Transverse colon (tissue), 4 donors: ENCODE measurements at regions not wholly inside any gene's neighbourhood (a gene's known extent, or its start where the extent isn't known, plus 50 kb on each side); places are given as distances from the start of the nearest gene placed in this dataset.

ENCODE experiments used
- DNase-seq: peaks from one replicate; pipeline ENCODE4 v3.0.0-alpha.2; 2019
- H3K27ac ChIP-seq, 4 donors: fragments of 200-600 bp; sonication (generic); 2 replicates each; pipeline ENCODE4 v1.5.1; 2016 to 2018; ENCODE audit warnings: inconsistent platforms in 4 of 4
- H3K27me3 ChIP-seq: fragments of 200-600 bp; sonication (generic); 2 replicates; pipeline ENCODE4 v1.5.1; 2017; ENCODE audit warnings: inconsistent platforms
- H3K36me3 ChIP-seq, 4 donors: fragments of 200-600 bp; sonication (generic); 2 replicates each; pipeline ENCODE4 v1.5.1; 2017 to 2019; ENCODE audit warnings: inconsistent platforms in 4 of 4
- H3K4me1 ChIP-seq, 4 donors: fragments of 200-600 bp; sonication (generic); 2 replicates each; pipeline ENCODE4 v1.5.1; 2017 to 2020; ENCODE audit warnings: inconsistent platforms in 4 of 4
- H3K4me3 ChIP-seq, 4 donors: fragments of 200-600 bp; sonication (generic); 1 replicate in 1 of 4; 2 replicates in 3 of 4; pipeline versions ENCODE4 v1.5.1 to v1.6.1; 2017 to 2019; ENCODE audit warnings: inconsistent platforms in 4 of 4
- H3K9me3 ChIP-seq, 2 donors: fragments of 200-600 bp; sonication (generic); 2 replicates each; pipeline ENCODE4 v1.5.1; 2017 to 2019; ENCODE audit warnings: inconsistent platforms in 2 of 2
- EP300 ChIP-seq: sonication (generic); formaldehyde crosslinking; IDR thresholded peaks from one replicate; pipeline ENCODE4 v1.6.1; 2017; ENCODE audit warnings: antibody characterized with exemption, low read depth
- POLR2A ChIP-seq: fragments of 450-650 bp; IDR thresholded peaks from one replicate; pipeline ENCODE4 v1.6.1; 2016; ENCODE audit warnings: antibody characterized with exemption, mild to moderate bottlenecking, moderate library complexity
- POLR2AphosphoS5 ChIP-seq, 3 donors: sonication (generic); formaldehyde crosslinking; IDR thresholded peaks; one replicate each; pipeline ENCODE4 v1.6.1; 2016; ENCODE audit warnings: antibody characterized with exemption in 3 of 3
- WGBS, 2 donors: methylation state at CpG; one replicate each; pipeline ENCODE4 v1.1.5; 2018; ENCODE audit warnings: low coverage in 1 of 2; 5-methylcytosine and 5-hydroxymethylcytosine counted together
- in situ Hi-C, 4 donors: fragments of 200-750 bp; cut with MboI; loops; one replicate each; pipeline versions ENCODE4 v1.15.0 to v1.15.1; 2017; ENCODE audit warnings: low sequenced_read_pairs in 3 of 4, low pct_ligation_motif_present in 1 of 4, low pct_unique_long_range_greater_than_20kb in 1 of 4
- intact Hi-C: fragments of 100-400 bp; cut with DNase I; formaldehyde crosslinking; loops from one replicate; pipeline ENCODE4 v1.15.1; 2023; ENCODE audit warnings: low total_unique reads
- TF ChIP-seq, protein P1 (sequence below), 5 experiments: fragments of 200-600 bp in 3 of 5; fragments of 450-650 bp in 2 of 5; sonication (generic) in 3 of 5; IDR thresholded peaks; 1 replicate in 2 of 5; 2 replicates in 3 of 5; pipeline ENCODE4 v1.5.1; 2016 to 2017; ENCODE audit warnings: antibody characterized with exemption in 5 of 5, inconsistent platforms in 3 of 5, mild to moderate bottlenecking in 2 of 5, moderate library complexity in 1 of 5

DNA sequence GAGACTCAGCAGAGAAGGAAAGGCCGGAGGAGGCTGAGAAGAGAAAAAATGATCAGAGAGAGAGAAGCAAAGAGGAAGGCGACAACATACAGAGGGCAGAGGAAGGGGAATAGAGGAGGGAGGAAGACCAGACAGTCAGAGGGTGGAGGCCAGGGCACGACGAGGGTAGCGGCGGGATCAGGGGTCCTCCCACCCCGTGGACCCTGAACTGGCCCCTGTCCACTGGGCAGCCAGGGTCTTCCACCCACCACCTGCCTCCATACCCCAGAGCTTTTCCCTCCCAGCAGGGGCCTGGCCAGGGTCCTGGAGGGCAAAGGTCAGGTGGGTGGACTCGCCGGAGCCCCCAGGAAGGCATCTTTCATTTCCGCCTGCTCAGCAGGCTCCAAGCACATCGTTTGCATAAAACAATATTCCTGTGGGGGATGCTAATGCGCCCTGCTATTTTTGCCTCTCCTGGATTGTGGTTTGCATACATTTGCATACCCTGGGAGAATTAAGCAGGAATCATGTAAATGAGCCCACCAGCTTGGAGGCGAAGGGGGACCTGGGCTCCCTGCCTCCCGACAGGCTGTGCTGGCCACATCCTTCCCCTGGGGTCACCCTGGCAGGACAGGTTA is 394.1 kb downstream of the MN1 start:
- H3K4me1 ChIP-seq = no peaks in the 10 kb centered on the region
- no peaks in the 10 kb centered on the region for H3K36me3 ChIP-seq
- H3K27ac ChIP-seq = no peak overlapping the region
- no peak for DNase-seq
- no peaks in the 10 kb centered on the region for H3K27me3 ChIP-seq
- intact Hi-C loops = no loop called here
- in situ Hi-C loops = loop anchor here in 2 of 4 donors (25.0 kb wide), 1 partner anchor 405 kb away; the partner anchor contains the start of gene MN1 (in 2 of the 2)
- no peak for TF ChIP-seq EP300
- no peak for TF ChIP-seq POLR2A
- WGBS, 2 donors = 50 to 69% methylated on average over 4 to 14 of the region's 14 CpGs
- no peak overlapping the region for H3K4me3 ChIP-seq
- no peaks in the 10 kb centered on the region for H3K9me3 ChIP-seq

DNA sequence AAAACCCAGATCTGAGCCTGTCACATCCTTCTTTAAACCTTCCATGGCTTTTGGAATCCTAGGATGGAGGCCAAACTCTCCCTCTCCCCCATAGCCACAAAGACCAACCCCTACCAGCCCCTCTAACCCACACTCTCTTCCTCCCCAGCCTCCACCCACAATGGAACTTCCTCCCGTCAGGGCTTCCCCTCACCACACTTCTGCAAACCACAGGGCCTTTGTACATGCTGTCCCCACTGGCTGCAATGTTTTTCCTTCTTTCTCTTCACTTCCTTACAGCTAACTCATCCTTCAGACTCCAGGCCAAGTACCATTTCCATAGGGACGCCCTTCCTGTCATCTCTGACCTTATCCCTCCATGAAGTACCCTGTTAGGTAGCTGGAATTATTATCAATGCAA is 393.5 kb downstream of the MN1 start:
- Histone ChIP-seq H3K27ac (no peak overlapping the region), H3K36me3 (no peaks in the 10 kb centered on the region), H3K9me3 (no peaks in the 10 kb centered on the region), H3K4me3 (no peak overlapping the region), H3K27me3 (no peaks in the 10 kb centered on the region), H3K4me1 (no peaks in the 10 kb centered on the region)
- no peak for DNase-seq
- in situ Hi-C loops = loop anchor here in 2 of 4 donors (25.0 kb wide), 1 partner anchor 404 kb away; the partner anchor contains the start of gene MN1 (in 2 of the 2)
- intact Hi-C loops = no loop called here
- 67 to 68% methylated on average over 1 to 2 of the region's 2 CpGs for WGBS, 2 donors
- TF ChIP-seq, protein P1, sequence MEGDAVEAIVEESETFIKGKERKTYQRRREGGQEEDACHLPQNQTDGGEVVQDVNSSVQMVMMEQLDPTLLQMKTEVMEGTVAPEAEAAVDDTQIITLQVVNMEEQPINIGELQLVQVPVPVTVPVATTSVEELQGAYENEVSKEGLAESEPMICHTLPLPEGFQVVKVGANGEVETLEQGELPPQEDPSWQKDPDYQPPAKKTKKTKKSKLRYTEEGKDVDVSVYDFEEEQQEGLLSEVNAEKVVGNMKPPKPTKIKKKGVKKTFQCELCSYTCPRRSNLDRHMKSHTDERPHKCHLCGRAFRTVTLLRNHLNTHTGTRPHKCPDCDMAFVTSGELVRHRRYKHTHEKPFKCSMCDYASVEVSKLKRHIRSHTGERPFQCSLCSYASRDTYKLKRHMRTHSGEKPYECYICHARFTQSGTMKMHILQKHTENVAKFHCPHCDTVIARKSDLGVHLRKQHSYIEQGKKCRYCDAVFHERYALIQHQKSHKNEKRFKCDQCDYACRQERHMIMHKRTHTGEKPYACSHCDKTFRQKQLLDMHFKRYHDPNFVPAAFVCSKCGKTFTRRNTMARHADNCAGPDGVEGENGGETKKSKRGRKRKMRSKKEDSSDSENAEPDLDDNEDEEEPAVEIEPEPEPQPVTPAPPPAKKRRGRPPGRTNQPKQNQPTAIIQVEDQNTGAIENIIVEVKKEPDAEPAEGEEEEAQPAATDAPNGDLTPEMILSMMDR (IDR thresholded peaks at IDR 0.05) = no peak
- no peak for TF ChIP-seq POLR2AphosphoS5 (IDR thresholded peaks at IDR 0.05)
- no peak for TF ChIP-seq POLR2A
- no peak for TF ChIP-seq EP300

DNA sequence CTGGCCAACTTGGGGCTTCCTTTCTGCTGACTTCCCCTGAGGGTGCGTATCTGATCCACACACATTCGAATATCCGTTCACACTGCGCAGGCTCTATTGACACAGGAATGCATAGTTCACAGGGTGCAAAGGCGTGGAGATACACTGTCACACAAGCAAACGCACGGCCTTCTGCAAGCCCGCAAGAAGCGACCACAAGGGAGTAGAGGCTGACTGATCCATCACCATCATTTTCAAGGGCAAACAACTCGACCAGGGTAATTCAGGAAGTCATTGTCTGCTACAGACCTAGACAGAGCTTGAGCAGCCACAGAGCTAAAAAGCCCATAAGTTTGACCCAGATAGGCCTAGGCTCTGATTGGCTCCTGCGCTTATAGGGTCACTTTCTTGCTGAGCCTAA is 392.3 kb downstream of the MN1 start:
- in situ Hi-C loops (loop anchor here in 2 of 4 donors (25.0 kb wide), 1 partner anchor 403 kb away; the partner anchor contains the start of gene MN1 (in 2 of the 2)), intact Hi-C loops (no loop called here)
- no peaks in the 10 kb centered on the region for H3K4me1 ChIP-seq
- H3K36me3 ChIP-seq = no peaks in the 10 kb centered on the region
- no peaks in the 10 kb centered on the region for H3K9me3 ChIP-seq
- DNase-seq = no peak
- 76% methylated on average over 11 of the region's 11 CpGs; no CpG with 5 or more reads in 1 of the 2 donors for WGBS, 2 donors
- H3K27ac ChIP-seq = no peak overlapping the region
- H3K27me3 ChIP-seq = no peaks in the 10 kb centered on the region
- no peak for TF ChIP-seq EP300
- TF ChIP-seq, protein P1 (IDR thresholded peaks at IDR 0.05) = no peak
- TF ChIP-seq POLR2AphosphoS5 (IDR thresholded peaks at IDR 0.05) = no peak
- TF ChIP-seq POLR2A = no peak
- H3K4me3 ChIP-seq = no peak overlapping the region

DNA sequence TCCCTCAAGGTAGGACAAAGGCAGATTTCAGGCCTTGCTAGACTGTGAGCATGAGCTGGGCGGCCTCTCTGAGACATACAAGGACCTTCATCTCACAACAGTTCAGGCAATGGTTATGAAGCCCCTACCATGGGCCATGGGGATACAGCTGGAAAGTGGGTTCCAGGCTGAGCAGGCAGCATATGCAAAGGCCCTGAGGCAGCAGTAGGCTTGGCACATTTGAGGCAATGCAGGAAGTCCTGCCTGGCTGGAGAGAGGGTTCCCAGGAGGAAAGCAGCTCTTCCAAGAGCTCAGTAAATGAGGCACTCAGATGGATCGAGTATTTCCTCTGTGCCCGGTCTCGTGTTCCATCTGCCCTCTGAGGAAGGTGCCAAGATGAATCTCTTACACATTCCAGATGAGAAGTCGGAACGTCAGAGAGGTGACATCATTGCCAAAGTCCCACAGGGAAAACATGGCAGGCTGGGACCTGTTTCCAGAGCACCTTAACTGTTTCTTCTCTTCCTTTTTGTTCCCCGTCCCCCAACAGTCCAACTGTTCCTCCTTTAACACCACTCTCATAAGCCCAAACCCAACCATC is 388.6 kb downstream of the MN1 start:
- TF ChIP-seq POLR2AphosphoS5 (IDR thresholded peaks at IDR 0.05) = no peak
- no peak for TF ChIP-seq EP300
- no peak for TF ChIP-seq POLR2A
- TF ChIP-seq, protein P1 (IDR thresholded peaks at IDR 0.05) = no peak
- Histone ChIP-seq H3K27me3 (no peaks in the 10 kb centered on the region), H3K36me3 (no peaks in the 10 kb centered on the region), H3K9me3 (no peaks in the 10 kb centered on the region), H3K4me1 (no peaks in the 10 kb centered on the region), H3K27ac (no peak overlapping the region), H3K4me3 (no peak overlapping the region)
- intact Hi-C loops (no loop called here), in situ Hi-C loops (loop anchor here in 3 of 4 donors (10.0 to 25.0 kb wide), 2 partner anchors 392 to 399 kb away; partner anchors contain the start of gene MN1 (in 3 of the 3))
- 76% methylated on average over 7 of the region's 7 CpGs; no CpG with 5 or more reads in 1 of the 2 donors for WGBS, 2 donors
- no peak for DNase-seq
